Keratinocyte (primary cell): ENCODE measurements at regions not wholly inside any gene's neighbourhood (a gene's known extent, or its start where the extent isn't known, plus 50 kb on each side); places are given as distances from the start of the nearest gene placed in this dataset.

Source experiments
- CTCF ChIP-seq, 3 experiments: IDR thresholded peaks in 1 of 3; conservative IDR thresholded peaks in 1 of 3; optimal IDR thresholded peaks in 1 of 3; 2 replicates in 2 of 3; 3 replicates in 1 of 3; pipeline versions ENCODE3 to v1.5.1; 2011; ENCODE audit warnings: low read length in 3 of 3, mild to moderate bottlenecking in 3 of 3, moderate library complexity in 2 of 3, control low read depth in 1 of 3, inconsistent platforms in 1 of 3; ENCODE audit not compliant: insufficient read depth in 2 of 3; ENCODE audit errors: extremely low read depth in 1 of 3
- EZH2 ChIP-seq: IDR thresholded peaks from one replicate; pipeline ENCODE4 v1.6.1; 2012; ENCODE audit warnings: inconsistent platforms, mild to moderate bottlenecking, low read length, moderate library complexity

DNA sequence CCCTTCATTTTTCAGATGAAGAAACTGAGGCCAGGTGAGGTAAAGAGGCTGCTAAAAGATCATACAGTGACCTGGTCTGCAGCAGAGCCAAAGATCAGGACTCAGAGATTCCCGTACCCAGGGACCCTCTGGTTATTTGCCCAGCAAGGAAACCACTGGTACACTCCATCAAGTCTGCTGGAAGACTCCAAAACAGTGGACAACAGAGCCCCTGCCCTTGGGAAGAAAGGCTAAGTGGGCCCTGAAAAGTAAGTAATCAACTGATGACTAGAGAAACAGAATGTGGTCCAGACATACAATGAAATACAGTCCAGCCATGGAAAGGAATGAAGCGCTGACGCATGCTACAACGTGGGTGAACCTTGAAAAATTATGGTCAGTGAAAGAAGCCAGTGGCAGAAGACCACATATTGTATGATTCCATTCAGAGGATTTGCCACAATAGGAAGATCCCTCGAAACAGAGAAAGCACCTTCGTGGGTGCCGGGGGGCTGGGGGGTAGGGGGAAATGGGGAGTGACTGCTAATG lies 106.4 kb downstream of the ETS2 start:
- TF ChIP-seq CTCF (optimal IDR thresholded peaks at IDR 0.05 in 1 of 3, IDR thresholded peaks at IDR 0.05 in 1 of 3, conservative IDR thresholded peaks at IDR 0.05 in 1 of 3; ENCODE audit: extremely low read depth in 1 of 3, insufficient read depth in 2 of 3, low read length in 3 of 3), result no peak
- no peak for TF ChIP-seq EZH2
